ENCODE measurements at regions not wholly inside any gene's neighbourhood (a gene's known extent, or its start where the extent isn't known, plus 50 kb on each side); places are given as distances from the start of the nearest gene placed in this dataset.

- TF ChIP-seq MAX (IDR thresholded peaks at IDR 0.05) (no peak), FOXM1 (IDR thresholded peaks at IDR 0.05; ENCODE audit: borderline replicate concordance, low read depth) (no peak), TEAD4 (IDR thresholded peaks at IDR 0.05) (no peak), CEBPB (IDR thresholded peaks at IDR 0.05) (no peak), CREB1 (IDR thresholded peaks at IDR 0.05; ENCODE audit: low read depth) (no peak), USF1 (IDR thresholded peaks at IDR 0.05) (no peak), REST (IDR thresholded peaks at IDR 0.05; ENCODE audit: low read depth) (no peak), EGR1 (IDR thresholded peaks at IDR 0.05) (no peak), NFIC (IDR thresholded peaks at IDR 0.05) (no peak), TAF1 (IDR thresholded peaks at IDR 0.05; ENCODE audit: low read depth) (no peak), TCF12 (IDR thresholded peaks at IDR 0.05; ENCODE audit: low read depth) (no peak), EP300 (IDR thresholded peaks at IDR 0.05; ENCODE audit: borderline replicate concordance) (no peak), RAD21 (IDR thresholded peaks at IDR 0.05; ENCODE audit: low read depth) (no peak)
Observed at GRCh38 chrX:12034741-12035140, 103.5 kb upstream of the FRMPD4 start.

- TF ChIP-seq EGR1 (IDR thresholded peaks at IDR 0.05) = no peak
- TF ChIP-seq NFIC (IDR thresholded peaks at IDR 0.05) = no peak
- no peak for TF ChIP-seq ZBTB7A (IDR thresholded peaks at IDR 0.05; ENCODE audit: low read depth)
- TF ChIP-seq CEBPB (IDR thresholded peaks at IDR 0.05) = no peak
Observed at GRCh38 chrX:12042615-12043014, 95.7 kb upstream of the FRMPD4 start.

GRCh38 chrX:12052109-12052508, 86.2 kb upstream of the FRMPD4 start:
- no peak for TF ChIP-seq CEBPB (IDR thresholded peaks at IDR 0.05)
- no peak for TF ChIP-seq EP300 (IDR thresholded peaks at IDR 0.05; ENCODE audit: borderline replicate concordance)
- TF ChIP-seq CREB1 (IDR thresholded peaks at IDR 0.05; ENCODE audit: low read depth) = no peak
- TF ChIP-seq REST (IDR thresholded peaks at IDR 0.05; ENCODE audit: low read depth) = no peak
- TF ChIP-seq TCF12 (IDR thresholded peaks at IDR 0.05; ENCODE audit: low read depth) = no peak
- TF ChIP-seq FOXM1 (IDR thresholded peaks at IDR 0.05; ENCODE audit: borderline replicate concordance, low read depth) = no peak
- no peak for TF ChIP-seq NFIC (IDR thresholded peaks at IDR 0.05)
- no peak for TF ChIP-seq TEAD4 (IDR thresholded peaks at IDR 0.05)
- no peak for TF ChIP-seq MAX (IDR thresholded peaks at IDR 0.05)
- no peak for TF ChIP-seq ZBTB7A (IDR thresholded peaks at IDR 0.05; ENCODE audit: low read depth)
- no peak for TF ChIP-seq EGR1 (IDR thresholded peaks at IDR 0.05)

GRCh38 chrX:12058087-12058486, 80.2 kb upstream of the FRMPD4 start:
- TF ChIP-seq REST (IDR thresholded peaks at IDR 0.05; ENCODE audit: low read depth) (no peak), EGR1 (IDR thresholded peaks at IDR 0.05) (no peak), NFIC (IDR thresholded peaks at IDR 0.05) (no peak), EP300 (IDR thresholded peaks at IDR 0.05; ENCODE audit: borderline replicate concordance) (no peak), YY1 (IDR thresholded peaks at IDR 0.05; ENCODE audit: low read depth) (no peak), RAD21 (IDR thresholded peaks at IDR 0.05; ENCODE audit: low read depth) (no peak), MAX (IDR thresholded peaks at IDR 0.05) (no peak), TAF1 (IDR thresholded peaks at IDR 0.05; ENCODE audit: low read depth) (no peak), TEAD4 (IDR thresholded peaks at IDR 0.05) (no peak), CEBPB (IDR thresholded peaks at IDR 0.05) (no peak), USF1 (IDR thresholded peaks at IDR 0.05) (no peak), FOXM1 (IDR thresholded peaks at IDR 0.05; ENCODE audit: borderline replicate concordance, low read depth) (no peak)

All from Ishikawa (cell line).